GM18861 (cell line): ENCODE measurements at regions not wholly inside any gene's neighbourhood (a gene's known extent, or its start where the extent isn't known, plus 50 kb on each side); places are given as distances from the start of the nearest gene placed in this dataset.

ENCODE experiments used
- ATAC-seq: cut with Tn5 transposase; IDR thresholded peaks from one replicate; pipeline ENCODE4 v1.9.1; 2021; ENCODE audit not compliant: unreplicated experiment

DNA sequence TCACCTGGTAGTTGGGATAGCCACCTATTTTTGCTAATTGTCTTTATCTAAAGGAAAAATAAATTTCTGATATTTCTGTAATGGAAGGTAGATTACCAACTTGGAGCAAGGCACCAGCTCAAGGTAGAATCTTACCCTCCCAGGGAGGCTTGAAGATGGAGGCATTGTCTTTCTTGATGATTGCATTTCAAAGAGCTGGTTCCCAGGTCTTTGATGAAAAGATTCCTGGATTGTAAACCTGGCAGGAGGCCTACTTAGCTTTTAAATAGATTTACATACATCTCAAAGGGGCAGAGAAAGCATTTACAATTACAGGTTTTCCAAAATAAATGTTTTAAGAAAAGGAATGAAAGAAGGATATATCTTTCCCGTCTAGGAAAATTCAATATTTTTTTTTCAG is 729.2 kb downstream of the LRFN5 start:
- ATAC-seq = no peak

DNA sequence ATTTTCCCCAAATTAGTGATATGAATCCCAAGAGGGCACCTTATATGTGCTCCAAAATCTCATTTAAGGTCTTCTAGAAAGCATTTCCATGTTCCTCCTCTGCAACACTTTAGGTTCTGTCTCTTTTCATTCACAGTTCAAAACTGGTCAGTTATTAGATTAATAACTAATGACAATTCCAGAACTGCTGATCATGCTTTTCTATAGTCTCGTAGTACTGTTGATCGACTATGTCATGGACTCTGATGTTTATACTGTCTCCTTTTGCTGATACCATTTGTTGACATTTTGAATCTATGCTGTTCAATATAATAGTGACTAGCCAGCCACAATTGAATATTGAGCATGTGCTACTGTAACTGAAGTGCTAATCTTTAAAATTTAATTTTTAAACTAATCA is 728.3 kb downstream of the LRFN5 start:
- ATAC-seq = no peak

- peak; percentile 23 for ATAC-seq
These were observed 716.8 kb downstream of the LRFN5 start for GRCh38 chr14:42323426-42323825.

DNA sequence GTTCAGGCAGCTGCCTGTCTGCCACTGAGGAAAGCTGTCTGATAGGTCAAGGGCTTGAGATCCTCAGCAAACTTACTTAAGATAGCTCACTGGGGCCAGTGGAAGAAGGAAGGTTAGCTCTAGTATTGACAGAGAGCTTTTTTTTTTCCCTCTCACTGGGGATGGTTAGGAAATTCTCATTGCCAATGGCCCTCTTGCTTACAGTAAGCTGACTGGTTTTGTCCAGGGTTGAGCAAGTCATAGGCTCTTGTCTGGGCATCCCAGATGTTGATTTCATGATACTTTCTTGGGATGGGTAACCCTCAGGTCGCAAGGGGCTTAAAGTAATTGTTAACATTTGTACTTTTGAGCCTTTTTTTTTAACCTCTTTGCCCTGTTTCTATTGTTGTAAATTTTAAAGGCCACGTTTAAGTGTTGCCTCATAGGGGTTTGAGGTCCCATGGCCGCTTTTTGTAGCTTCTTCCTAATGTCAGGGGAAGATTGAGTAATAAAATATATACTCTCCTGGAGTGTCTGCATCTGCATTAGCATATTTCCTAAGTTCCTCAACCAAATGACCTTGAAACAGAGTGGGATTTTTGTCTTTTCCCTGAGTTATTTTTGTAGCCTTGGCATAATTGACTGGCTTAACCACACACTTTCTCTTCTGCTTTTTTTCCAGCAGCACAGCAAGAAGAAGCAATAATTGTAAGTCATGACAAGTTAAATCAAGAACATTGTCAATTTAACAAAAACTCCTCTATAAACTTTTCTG is 716.0 kb downstream of the LRFN5 start:
- ATAC-seq = peak; percentile 73

GRCh38 chr14:42319996-42320395 is 713.3 kb downstream of the LRFN5 start:
- no peak for ATAC-seq

DNA sequence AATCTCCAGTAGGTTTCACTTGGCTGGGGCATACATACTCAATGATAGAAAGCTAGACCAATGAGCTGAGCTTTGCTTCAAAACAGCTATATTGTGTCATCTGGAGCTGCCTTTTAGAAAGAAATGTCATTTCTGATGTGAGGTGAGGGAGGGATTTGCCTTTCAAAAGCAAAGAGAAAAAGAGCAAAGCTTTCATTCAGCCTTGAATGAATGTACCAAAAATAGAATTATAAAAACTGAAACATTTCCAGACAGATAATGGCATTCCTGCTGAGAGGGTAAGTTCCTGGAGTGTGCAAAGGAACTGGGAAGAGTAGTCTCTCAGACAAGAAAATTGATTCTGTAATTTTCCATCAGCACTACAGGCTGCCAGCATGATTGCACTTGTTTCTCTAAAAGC is 710.0 kb downstream of the LRFN5 start:
- no peak for ATAC-seq

- ATAC-seq = no peak
These were observed 705.2 kb downstream of the LRFN5 start for GRCh38 chr14:42311876-42312275.

DNA sequence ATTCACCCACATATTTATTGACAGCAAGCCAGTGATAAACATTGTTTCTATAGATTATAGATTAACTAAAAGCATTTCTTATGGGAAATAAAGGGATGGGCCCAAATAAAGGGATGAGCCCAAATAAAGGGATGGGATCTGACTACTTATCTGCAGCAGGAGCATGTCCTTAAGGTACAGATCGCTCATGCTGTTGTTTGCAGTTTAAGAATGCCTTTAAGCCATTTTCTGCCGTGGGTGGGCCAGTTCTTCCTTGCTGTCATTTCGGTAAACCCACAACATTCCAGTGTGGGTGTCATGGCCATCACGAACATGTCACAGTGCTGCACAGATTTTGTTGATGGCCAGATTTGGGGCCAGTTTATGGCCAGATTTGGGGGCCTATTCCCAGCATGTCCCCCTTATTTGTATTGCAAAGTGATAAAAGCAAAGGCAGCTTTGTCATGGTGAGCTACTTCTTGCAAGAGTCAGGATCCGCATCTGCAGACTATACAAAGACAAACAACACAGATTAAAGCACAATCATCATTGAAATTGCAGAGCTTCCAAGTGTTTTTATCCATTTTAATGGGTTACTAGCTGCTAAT is 700.7 kb downstream of the LRFN5 start:
- ATAC-seq = no peak

GRCh38 chr14:42299692-42300091 is 693.0 kb downstream of the LRFN5 start:
- ATAC-seq = peak; percentile 100

DNA sequence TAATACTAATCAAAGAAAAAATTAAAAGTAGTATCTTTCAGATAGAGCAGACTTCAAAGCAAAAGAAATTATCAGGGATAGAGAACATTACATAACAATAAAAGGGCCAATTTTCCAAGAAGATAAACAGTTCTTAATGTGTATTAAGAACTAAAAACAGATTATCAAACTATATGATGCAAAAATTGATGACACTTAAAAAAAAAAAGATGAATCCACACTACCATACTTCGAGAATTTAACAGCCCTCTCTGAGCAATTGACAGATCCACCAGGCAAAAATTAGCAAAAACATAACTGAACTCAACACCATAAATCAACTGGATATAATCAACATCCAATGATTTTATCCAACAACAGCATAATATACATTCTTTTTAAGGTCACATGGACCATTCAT is 686.5 kb downstream of the LRFN5 start:
- ATAC-seq = no peak

DNA sequence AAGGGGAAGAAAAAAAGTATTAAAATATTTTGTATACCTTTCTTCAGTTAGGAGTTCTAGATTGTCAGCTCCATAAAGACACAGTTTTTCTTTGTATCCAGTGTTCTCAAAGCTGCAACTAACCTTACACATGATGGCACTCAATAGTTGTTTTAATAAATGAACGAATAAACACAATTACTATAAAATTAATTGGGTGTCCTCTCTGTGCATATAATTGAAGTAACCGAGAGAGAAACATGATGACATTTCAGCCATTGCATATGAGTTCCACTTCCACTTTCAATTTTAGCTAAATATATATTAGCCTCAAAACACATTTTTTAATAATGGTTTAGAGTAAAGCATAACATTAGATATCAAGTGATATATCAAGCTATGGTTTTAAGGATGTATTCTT is 671.2 kb downstream of the LRFN5 start:
- peak; percentile 90 for ATAC-seq

GRCh38 chr14:42269234-42269633 is 662.6 kb downstream of the LRFN5 start:
- no peak for ATAC-seq

GRCh38 chr14:42248131-42248530 is 641.5 kb downstream of the LRFN5 start:
- no peak for ATAC-seq

DNA sequence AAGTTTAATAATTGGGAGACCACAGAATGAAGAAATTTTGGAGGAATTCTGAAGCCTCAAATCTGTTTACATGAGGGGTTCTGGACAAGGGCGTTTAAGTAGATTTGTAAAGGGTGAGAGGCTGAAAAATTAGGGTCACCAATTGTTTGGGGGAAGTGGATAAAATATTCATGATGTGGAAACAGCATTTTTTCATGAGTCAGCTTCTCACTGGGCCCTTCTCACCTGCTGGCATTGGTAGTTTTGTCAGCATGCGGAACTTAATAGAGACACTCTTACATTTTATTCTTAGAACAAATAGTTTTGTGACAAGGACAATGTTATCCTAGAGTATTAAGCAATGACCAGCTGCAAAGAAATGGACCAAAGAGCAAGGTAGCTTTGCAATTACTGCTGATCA is 634.4 kb downstream of the LRFN5 start:
- no peak for ATAC-seq

DNA sequence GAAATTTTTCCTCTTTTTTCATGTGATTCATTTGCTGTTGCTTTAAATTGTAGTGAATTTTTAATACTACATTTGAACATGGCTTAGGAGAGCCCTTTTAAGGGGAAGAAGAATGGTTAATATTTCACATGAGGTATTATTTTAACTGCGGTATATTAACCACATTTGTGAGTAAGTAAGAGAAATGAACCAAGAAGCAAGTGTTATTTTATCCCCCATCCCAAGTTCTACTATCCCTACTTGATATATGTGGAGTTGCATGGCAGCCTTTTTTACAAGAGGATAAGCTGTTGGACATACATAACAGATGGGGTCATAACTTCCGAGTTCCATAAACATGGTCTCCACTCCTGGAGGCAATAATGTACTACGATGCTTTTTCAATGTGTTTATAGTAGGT is 623.3 kb downstream of the LRFN5 start:
- no peak for ATAC-seq

DNA sequence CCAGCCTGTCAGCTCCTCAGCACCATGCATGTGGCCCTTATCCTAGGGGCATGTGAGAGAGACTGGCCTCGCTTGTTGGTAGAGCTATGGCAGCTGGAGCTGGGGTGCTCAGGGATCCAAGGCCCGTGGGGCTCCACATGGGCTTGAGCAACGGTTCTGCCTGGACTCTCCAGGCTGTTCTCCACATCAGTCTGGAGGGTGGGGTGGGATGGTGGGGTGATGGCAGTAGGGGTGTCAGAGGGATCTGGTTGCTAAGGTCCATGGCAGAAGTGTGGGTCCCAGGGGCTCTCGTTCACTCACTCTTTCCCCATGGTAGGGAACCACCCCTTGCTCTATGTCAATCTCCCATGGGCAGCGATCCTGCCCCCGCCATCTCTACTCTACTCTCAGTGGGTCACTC is 622.6 kb downstream of the LRFN5 start:
- no peak for ATAC-seq

DNA sequence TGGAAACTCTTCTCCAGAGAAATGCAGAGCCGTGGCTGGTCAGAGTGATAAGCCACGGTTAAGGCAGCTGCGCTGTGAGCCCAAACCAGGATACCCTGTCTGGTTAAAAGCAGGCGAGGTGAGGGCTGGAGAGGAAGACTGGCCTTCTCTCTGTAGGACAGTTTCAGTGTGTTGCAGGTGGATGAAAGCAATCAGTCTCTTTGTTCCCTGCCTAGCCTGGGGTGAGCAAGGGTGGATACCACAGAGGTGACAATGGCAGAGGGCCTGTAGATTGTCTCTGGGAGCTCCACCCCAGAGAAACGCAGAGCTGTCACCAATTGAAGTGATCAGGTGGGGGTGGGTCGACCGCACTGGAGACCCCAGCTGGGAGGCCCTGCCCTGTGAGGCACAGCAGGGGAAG is 621.9 kb downstream of the LRFN5 start:
- ATAC-seq = no peak

- no peak for ATAC-seq
These were observed 617.6 kb downstream of the LRFN5 start for GRCh38 chr14:42224053-42224888.

- ATAC-seq = peak; percentile 94
These were observed 616.3 kb downstream of the LRFN5 start for GRCh38 chr14:42222924-42223471.

- ATAC-seq = no peak
These were observed 608.4 kb downstream of the LRFN5 start for GRCh38 chr14:42214981-42215491.

GRCh38 chr14:42200957-42201356 is 594.3 kb downstream of the LRFN5 start:
- no peak for ATAC-seq
